Activated CD4-positive, alpha-beta T cell treated with anti-CD3 and anti-CD28 coated beads, Interleukin-2, amount 10 ng/mL, durations not matched to agents 7 days and 5 days (primary cell): ENCODE measurements at regions not wholly inside any gene's neighbourhood (a gene's known extent, or its start where the extent isn't known, plus 50 kb on each side); places are given as distances from the start of the nearest gene placed in this dataset.

Experiments used
- CTCF ChIA-PET: fragments of 350-600 bp; sonication (Branson Sonifier 250); formaldehyde crosslinking; loops from one replicate; lab custom pipeline; 2021; ENCODE audit warnings: antibody characterized with exemption; lab: Charles Lee
- POLR2A ChIA-PET: fragments of 350-600 bp; sonication (Branson Sonifier 250); formaldehyde crosslinking; loops from one replicate; lab custom pipeline; 2021; ENCODE audit warnings: antibody characterized with exemption; lab: Charles Lee
- DNase-seq: peaks from one replicate; pipeline ENCODE4 v3.0.0-alpha.2; 2020
- H3K27ac Mint-ChIP-seq: one replicate; pipeline ENCODE4 v1.8.0; 2021; ENCODE audit warnings: mild to moderate bottlenecking, moderate library complexity, mixed read lengths
- H3K27me3 Mint-ChIP-seq: one replicate; pipeline ENCODE4 v1.8.0; 2021; ENCODE audit warnings: mixed read lengths
- H3K36me3 Mint-ChIP-seq: one replicate; pipeline ENCODE4 v1.8.0; 2021; ENCODE audit warnings: low read depth, mixed read lengths
- H3K4me1 Mint-ChIP-seq: one replicate; pipeline ENCODE4 v1.8.0; 2021; ENCODE audit warnings: mixed read lengths
- H3K4me3 Mint-ChIP-seq: one replicate; pipeline ENCODE4 v1.8.0; 2021; ENCODE audit warnings: mild to moderate bottlenecking, moderate library complexity, mixed read lengths
- H3K9me3 Mint-ChIP-seq: one replicate; pipeline ENCODE4 v1.8.0; 2021; ENCODE audit warnings: mixed read lengths

DNA sequence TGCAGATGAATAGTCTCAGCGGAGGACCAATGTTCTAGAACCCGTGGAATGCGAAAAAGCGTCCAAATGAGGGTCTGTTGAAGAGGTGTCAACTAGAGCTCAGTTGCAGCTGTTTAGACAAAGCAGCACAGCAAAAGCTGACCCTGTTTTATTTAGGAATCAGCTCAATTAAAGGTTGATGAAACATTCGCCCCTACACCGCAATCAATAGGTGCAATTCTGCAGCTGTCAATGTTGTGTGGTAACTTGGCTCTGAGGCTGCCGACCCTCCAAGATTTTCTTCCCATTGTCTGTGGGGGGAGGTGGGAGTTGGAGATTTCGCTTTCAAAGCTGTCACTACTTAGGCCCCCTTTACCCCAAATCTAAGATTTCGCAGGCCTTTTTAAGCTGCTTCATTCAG, 330.0 kb downstream of the ETAA1 start:
- no peaks in the 10 kb centered on the region for H3K4me1 Mint-ChIP-seq
- ChIA-PET POLR2A (no interaction called here), CTCF (no interaction called here)
- H3K36me3 Mint-ChIP-seq = no peaks in the 10 kb centered on the region
- DNase-seq = no peak
- H3K4me3 Mint-ChIP-seq = no peak overlapping the region
- no peaks in the 10 kb centered on the region for H3K27me3 Mint-ChIP-seq
- no peaks in the 10 kb centered on the region for H3K9me3 Mint-ChIP-seq
- H3K27ac Mint-ChIP-seq = no peak overlapping the region

DNA sequence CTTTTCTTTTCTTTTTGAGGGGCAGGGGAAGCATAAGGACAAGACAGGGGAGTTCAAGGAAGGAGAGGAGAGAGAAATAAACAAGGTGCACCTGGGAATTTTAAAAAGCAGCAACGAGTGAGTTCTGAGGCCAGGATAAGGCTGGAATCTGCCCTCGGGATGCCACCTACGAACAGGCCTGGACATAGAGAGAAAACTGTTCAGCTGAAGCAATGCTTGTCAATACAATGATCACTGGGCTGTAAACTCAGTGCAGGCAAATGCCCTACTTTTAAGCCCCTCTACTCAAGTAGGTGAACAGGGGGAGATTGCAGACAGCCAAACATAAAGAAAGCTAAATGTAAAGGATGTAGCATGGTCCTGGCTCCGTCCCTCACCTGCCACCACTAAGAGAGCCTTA, 330.5 kb downstream of the ETAA1 start:
- DNase-seq = no peak
- Mint-ChIP-seq H3K36me3 (no peaks in the 10 kb centered on the region), H3K27ac (no peak overlapping the region), H3K27me3 (no peaks in the 10 kb centered on the region), H3K9me3 (no peaks in the 10 kb centered on the region), H3K4me3 (no peak overlapping the region), H3K4me1 (no peaks in the 10 kb centered on the region)
- ChIA-PET CTCF (no interaction called here), POLR2A (no interaction called here)

- Mint-ChIP-seq H3K27me3 (no peaks in the 10 kb centered on the region), H3K27ac (no peak overlapping the region), H3K4me3 (no peak overlapping the region), H3K9me3 (no peaks in the 10 kb centered on the region), H3K36me3 (no peaks in the 10 kb centered on the region), H3K4me1 (no peaks in the 10 kb centered on the region)
- DNase-seq = no peak
- ChIA-PET CTCF (no interaction called here), POLR2A (no interaction called here)
These were observed 332.3 kb downstream of the ETAA1 start for GRCh38 chr2:67729474-67729873.

- no peak for DNase-seq
- ChIA-PET POLR2A (no interaction called here), CTCF (no interaction called here)
- H3K27me3 Mint-ChIP-seq = no peaks in the 10 kb centered on the region
- H3K4me3 Mint-ChIP-seq = no peak overlapping the region
- no peaks in the 10 kb centered on the region for H3K36me3 Mint-ChIP-seq
- H3K9me3 Mint-ChIP-seq = no peaks in the 10 kb centered on the region
- H3K27ac Mint-ChIP-seq = no peak overlapping the region
- no peaks in the 10 kb centered on the region for H3K4me1 Mint-ChIP-seq
These were observed 329.3 kb downstream of the C1D start for GRCh38 chr2:67733517-67733916.

GRCh38 chr2:67752199-67752598, 310.6 kb downstream of the C1D start:
- H3K4me3 Mint-ChIP-seq = no peak overlapping the region
- ChIA-PET POLR2A (no interaction called here), CTCF (no interaction called here)
- no peak overlapping the region for H3K27ac Mint-ChIP-seq
- H3K27me3 Mint-ChIP-seq = no peaks in the 10 kb centered on the region
- DNase-seq = no peak
- H3K4me1 Mint-ChIP-seq = no peaks in the 10 kb centered on the region
- no peaks in the 10 kb centered on the region for H3K36me3 Mint-ChIP-seq
- no peaks in the 10 kb centered on the region for H3K9me3 Mint-ChIP-seq

- no peaks in the 10 kb centered on the region for H3K9me3 Mint-ChIP-seq
- no peaks in the 10 kb centered on the region for H3K27me3 Mint-ChIP-seq
- POLR2A ChIA-PET = no interaction called here
These were observed 309.8 kb downstream of the C1D start for GRCh38 chr2:67752969-67753368.

DNA sequence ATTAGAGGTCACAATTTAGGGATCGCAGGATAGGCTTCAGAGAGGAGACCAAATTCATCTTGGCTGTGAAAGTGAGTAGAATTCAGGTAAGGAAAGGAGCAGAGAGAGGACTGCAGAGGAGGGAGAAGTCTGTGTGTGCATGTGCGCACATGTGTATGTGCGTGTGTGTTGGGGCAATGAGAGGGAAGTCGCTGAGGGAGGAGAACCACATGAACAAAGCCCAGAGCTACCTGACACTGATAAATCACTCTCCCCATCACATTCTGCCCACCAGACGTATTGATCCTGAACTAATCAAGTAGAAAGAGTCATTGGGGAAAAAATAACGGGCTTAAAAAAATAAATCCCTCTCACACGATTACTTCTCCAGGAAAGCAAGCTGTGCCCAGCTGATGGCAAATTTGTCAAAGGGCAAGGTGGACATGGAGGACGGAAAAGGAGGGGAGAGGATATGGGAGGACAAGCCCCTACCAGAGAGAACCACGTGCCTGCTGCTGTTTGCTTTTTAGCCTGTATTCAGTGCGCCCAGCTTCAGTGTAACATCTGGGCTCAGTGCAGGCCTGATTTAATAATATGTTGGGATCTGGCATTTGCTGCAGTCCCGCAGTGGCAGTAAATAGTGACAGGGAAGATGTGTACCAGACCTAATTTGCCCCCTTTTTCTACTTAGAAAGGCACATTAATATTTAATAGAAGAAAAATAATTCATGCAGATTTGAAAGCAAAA, 307.5 kb downstream of the C1D start:
- ChIA-PET POLR2A (no interaction called here), CTCF (no interaction called here)
- DNase-seq = no peak
- Mint-ChIP-seq H3K36me3 (no peaks in the 10 kb centered on the region), H3K4me3 (no peak overlapping the region), H3K27me3 (no peaks in the 10 kb centered on the region), H3K4me1 (no peaks in the 10 kb centered on the region), H3K9me3 (no peaks in the 10 kb centered on the region), H3K27ac (no peak overlapping the region)

More at GRCh38 chr2:67752969-67753368, 309.8 kb downstream of the C1D start:
- no peak overlapping the region for H3K27ac Mint-ChIP-seq
- DNase-seq = no peak
- H3K4me3 Mint-ChIP-seq = no peak overlapping the region
- H3K4me1 Mint-ChIP-seq = no peaks in the 10 kb centered on the region
- CTCF ChIA-PET = no interaction called here
- H3K36me3 Mint-ChIP-seq = no peaks in the 10 kb centered on the region

- Mint-ChIP-seq H3K9me3 (no peaks in the 10 kb centered on the region), H3K36me3 (no peaks in the 10 kb centered on the region), H3K27me3 (no peaks in the 10 kb centered on the region), H3K4me1 (no peaks in the 10 kb centered on the region), H3K27ac (no peak overlapping the region), H3K4me3 (no peak overlapping the region)
- ChIA-PET CTCF (no interaction called here), POLR2A (no interaction called here)
- DNase-seq = no peak
These were observed 301.8 kb downstream of the C1D start for GRCh38 chr2:67760995-67761394.

- CTCF ChIA-PET = no interaction called here
- Mint-ChIP-seq H3K27me3 (no peaks in the 10 kb centered on the region), H3K27ac (no peak overlapping the region), H3K4me1 (no peaks in the 10 kb centered on the region), H3K9me3 (no peaks in the 10 kb centered on the region), H3K4me3 (no peak overlapping the region), H3K36me3 (no peaks in the 10 kb centered on the region)
- DNase-seq = no peak
- POLR2A ChIA-PET = no interaction called here
These were observed 291.4 kb downstream of the C1D start for GRCh38 chr2:67771380-67771779.

- Mint-ChIP-seq H3K27me3 (no peaks in the 10 kb centered on the region), H3K27ac (no peak overlapping the region), H3K36me3 (no peaks in the 10 kb centered on the region), H3K9me3 (no peaks in the 10 kb centered on the region), H3K4me1 (no peaks in the 10 kb centered on the region), H3K4me3 (no peak overlapping the region)
- no peak for DNase-seq
- POLR2A ChIA-PET = no interaction called here
- CTCF ChIA-PET = interaction anchor here (0.7 kb wide), 2 partner anchors 9 to 929 kb away, joined by 3 to 4 read pairs; no protein-coding TSS in a partner anchor
These were observed 290.3 kb downstream of the C1D start for GRCh38 chr2:67772216-67773170.

GRCh38 chr2:67773851-67774250, 289.0 kb downstream of the C1D start:
- no peaks in the 10 kb centered on the region for H3K9me3 Mint-ChIP-seq
- CTCF ChIA-PET = no interaction called here

GRCh38 chr2:67776276-67776675, 286.5 kb downstream of the C1D start:
- ChIA-PET CTCF (no interaction called here), POLR2A (no interaction called here)
- H3K9me3 Mint-ChIP-seq = no peaks in the 10 kb centered on the region
- no peak overlapping the region for H3K4me3 Mint-ChIP-seq
- no peaks in the 10 kb centered on the region for H3K4me1 Mint-ChIP-seq
- no peak for DNase-seq
- H3K36me3 Mint-ChIP-seq = no peaks in the 10 kb centered on the region
- H3K27me3 Mint-ChIP-seq = no peaks in the 10 kb centered on the region
- no peak overlapping the region for H3K27ac Mint-ChIP-seq

More at GRCh38 chr2:67773851-67774250, 289.0 kb downstream of the C1D start:
- H3K36me3 Mint-ChIP-seq = no peaks in the 10 kb centered on the region
- no peak for DNase-seq
- H3K27me3 Mint-ChIP-seq = no peaks in the 10 kb centered on the region
- no peak overlapping the region for H3K4me3 Mint-ChIP-seq
- POLR2A ChIA-PET = no interaction called here
- H3K27ac Mint-ChIP-seq = no peak overlapping the region
- no peaks in the 10 kb centered on the region for H3K4me1 Mint-ChIP-seq

GRCh38 chr2:67777010-67777409, 285.8 kb downstream of the C1D start:
- H3K27ac Mint-ChIP-seq = no peak overlapping the region
- no peaks in the 10 kb centered on the region for H3K27me3 Mint-ChIP-seq
- no peak for DNase-seq
- no peaks in the 10 kb centered on the region for H3K9me3 Mint-ChIP-seq
- no peaks in the 10 kb centered on the region for H3K4me1 Mint-ChIP-seq
- no peaks in the 10 kb centered on the region for H3K36me3 Mint-ChIP-seq
- ChIA-PET POLR2A (no interaction called here), CTCF (no interaction called here)
- no peak overlapping the region for H3K4me3 Mint-ChIP-seq
